Natural killer cell (primary cell): ENCODE measurements at regions not wholly inside any gene's neighbourhood (a gene's known extent, or its start where the extent isn't known, plus 50 kb on each side); places are given as distances from the start of the nearest gene placed in this dataset.

Experiments used
- ATAC-seq, 3 donors: fragments of 150-1000 bp in 2 of 3; fragments of 200-7000 bp in 1 of 3; cut with Tn5 transposase; 1 replicate in 1 of 3; 2 replicates in 2 of 3; pipeline ENCODE4 v1.10.0; 2021; ENCODE audit warnings: mild to moderate bottlenecking in 2 of 3, moderate library complexity in 2 of 3
- DNase-seq, 2 donors: peaks; one replicate each; pipeline versions ENCODE4 v3.0.0 to v3.0.0-alpha.2; 2013 to 2021; ENCODE audit warnings: mixed read lengths in 1 of 2
- H3K27ac ChIP-seq: one replicate; pipeline ENCODE4 v1.5.1; 2013; ENCODE audit warnings: mild to moderate bottlenecking, low read length
- H3K27me3 ChIP-seq: one replicate; pipeline ENCODE4 v1.6.1; 2013; ENCODE audit warnings: low read length; ENCODE audit not compliant: control insufficient read depth, insufficient read depth
- H3K36me3 ChIP-seq: one replicate; pipeline ENCODE4 v1.6.1; 2013; ENCODE audit warnings: low read length; ENCODE audit not compliant: control insufficient read depth, insufficient read depth
- H3K4me1 ChIP-seq: one replicate; pipeline ENCODE4 v1.6.1; 2013; ENCODE audit warnings: low read length; ENCODE audit not compliant: control insufficient read depth, insufficient read depth
- H3K4me3 ChIP-seq: one replicate; pipeline ENCODE4 v1.5.1; 2013; ENCODE audit warnings: low read length
- H3K9me3 ChIP-seq: one replicate; pipeline ENCODE4 v1.6.1; 2013; ENCODE audit warnings: low read length; ENCODE audit not compliant: control insufficient read depth, insufficient read depth
- H3K27ac Mint-ChIP-seq, 2 donors: one replicate each; pipeline ENCODE4 v1.8.0; 2022; ENCODE audit warnings: mild to moderate bottlenecking in 2 of 2, mixed read lengths in 2 of 2, moderate library complexity in 1 of 2
- H3K27me3 Mint-ChIP-seq, 2 donors: one replicate each; pipeline ENCODE4 v1.8.0; 2022; ENCODE audit warnings: low read depth in 2 of 2, mixed read lengths in 2 of 2
- H3K36me3 Mint-ChIP-seq: one replicate; pipeline ENCODE4 v1.8.0; 2022; ENCODE audit warnings: mixed read lengths
- H3K4me1 Mint-ChIP-seq, 2 donors: one replicate each; pipeline ENCODE4 v1.8.0; 2022; ENCODE audit warnings: mixed read lengths in 2 of 2
- H3K4me3 Mint-ChIP-seq: one replicate; pipeline ENCODE4 v1.8.0; 2022; ENCODE audit warnings: mild to moderate bottlenecking, moderate library complexity, mixed read lengths
- H3K9me3 Mint-ChIP-seq, 2 donors: one replicate each; pipeline ENCODE4 v1.8.0; 2022; ENCODE audit warnings: mixed read lengths in 2 of 2
- WGBS: methylation state at CpG from one replicate; pipeline ENCODE4 v1.1.7; 2013; ENCODE audit warnings: missing lambda C conversion rate; ENCODE audit not compliant: insufficient coverage; 5-methylcytosine and 5-hydroxymethylcytosine counted together
- intact Hi-C: fragments of 100-400 bp; cut with micrococcal nuclease; formaldehyde crosslinking; loops from one replicate; pipeline ENCODE4 v1.14.2; 2022
- TF ChIP-seq, protein P1 (sequence below): fragments of 200-600 bp; IDR thresholded peaks from one replicate; pipeline ENCODE4 v1.8.0; 2022; ENCODE audit warnings: antibody characterized with exemption

DNA sequence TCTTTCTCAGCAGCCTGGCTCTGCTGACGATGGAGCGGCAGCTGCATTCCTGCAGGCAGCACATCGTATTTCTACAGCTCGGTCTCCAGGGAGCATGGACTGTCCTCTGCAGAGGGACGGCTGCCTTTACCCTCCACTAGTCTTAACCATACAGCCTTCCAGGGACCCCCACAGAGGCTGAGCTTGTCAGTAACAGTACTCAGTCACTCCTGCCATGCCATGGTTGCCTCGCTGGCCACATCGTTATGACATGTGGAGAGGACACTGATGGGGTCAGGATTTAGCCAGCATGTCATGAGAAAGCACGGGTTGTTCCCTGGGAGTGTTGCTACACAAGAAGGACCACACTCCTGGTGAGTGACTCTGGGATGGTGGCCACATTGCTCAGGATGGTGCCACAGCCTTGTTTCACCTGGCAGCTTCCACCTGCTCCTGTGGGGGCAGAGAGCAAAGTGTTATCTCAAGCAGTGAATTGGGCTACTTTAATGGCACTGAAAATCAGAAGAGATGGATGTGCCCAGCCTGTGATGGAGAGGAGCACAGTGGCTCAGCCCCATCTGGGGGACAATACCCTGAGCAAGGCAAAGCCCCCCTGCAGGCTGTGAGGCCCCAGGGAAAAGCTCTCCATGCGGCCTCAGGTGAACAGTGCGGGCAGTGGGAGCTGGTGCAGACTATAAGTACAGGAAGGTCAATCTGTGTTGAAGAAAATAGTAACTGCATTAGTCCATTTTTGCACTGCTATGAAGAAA is 443.9 kb downstream of the TCERG1L start:
- H3K27ac Mint-ChIP-seq = no peak overlapping the region
- Histone ChIP-seq H3K4me1 (no peaks in the 10 kb centered on the region), H3K36me3 (no peaks in the 10 kb centered on the region), H3K27ac (no peak overlapping the region), H3K9me3 (no peaks in the 10 kb centered on the region), H3K27me3 (no peaks in the 10 kb centered on the region), H3K4me3 (no peak overlapping the region)
- H3K36me3 Mint-ChIP-seq = no peaks in the 10 kb centered on the region
- H3K4me1 Mint-ChIP-seq = no peaks in the 10 kb centered on the region
- 81% methylated on average over 10 of the region's 10 CpGs for WGBS
- H3K4me3 Mint-ChIP-seq = no peak overlapping the region
- intact Hi-C loops = no loop called here
- no peak for DNase-seq
- no peaks in the 10 kb centered on the region for H3K9me3 Mint-ChIP-seq
- peaks cover 3 to 14% of the 10 kb centered on the region in 2 donors for H3K27me3 Mint-ChIP-seq
- ATAC-seq = peak in 1 of 3 donors; percentile 9
- TF ChIP-seq, protein P1, sequence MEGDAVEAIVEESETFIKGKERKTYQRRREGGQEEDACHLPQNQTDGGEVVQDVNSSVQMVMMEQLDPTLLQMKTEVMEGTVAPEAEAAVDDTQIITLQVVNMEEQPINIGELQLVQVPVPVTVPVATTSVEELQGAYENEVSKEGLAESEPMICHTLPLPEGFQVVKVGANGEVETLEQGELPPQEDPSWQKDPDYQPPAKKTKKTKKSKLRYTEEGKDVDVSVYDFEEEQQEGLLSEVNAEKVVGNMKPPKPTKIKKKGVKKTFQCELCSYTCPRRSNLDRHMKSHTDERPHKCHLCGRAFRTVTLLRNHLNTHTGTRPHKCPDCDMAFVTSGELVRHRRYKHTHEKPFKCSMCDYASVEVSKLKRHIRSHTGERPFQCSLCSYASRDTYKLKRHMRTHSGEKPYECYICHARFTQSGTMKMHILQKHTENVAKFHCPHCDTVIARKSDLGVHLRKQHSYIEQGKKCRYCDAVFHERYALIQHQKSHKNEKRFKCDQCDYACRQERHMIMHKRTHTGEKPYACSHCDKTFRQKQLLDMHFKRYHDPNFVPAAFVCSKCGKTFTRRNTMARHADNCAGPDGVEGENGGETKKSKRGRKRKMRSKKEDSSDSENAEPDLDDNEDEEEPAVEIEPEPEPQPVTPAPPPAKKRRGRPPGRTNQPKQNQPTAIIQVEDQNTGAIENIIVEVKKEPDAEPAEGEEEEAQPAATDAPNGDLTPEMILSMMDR = no peak

DNA sequence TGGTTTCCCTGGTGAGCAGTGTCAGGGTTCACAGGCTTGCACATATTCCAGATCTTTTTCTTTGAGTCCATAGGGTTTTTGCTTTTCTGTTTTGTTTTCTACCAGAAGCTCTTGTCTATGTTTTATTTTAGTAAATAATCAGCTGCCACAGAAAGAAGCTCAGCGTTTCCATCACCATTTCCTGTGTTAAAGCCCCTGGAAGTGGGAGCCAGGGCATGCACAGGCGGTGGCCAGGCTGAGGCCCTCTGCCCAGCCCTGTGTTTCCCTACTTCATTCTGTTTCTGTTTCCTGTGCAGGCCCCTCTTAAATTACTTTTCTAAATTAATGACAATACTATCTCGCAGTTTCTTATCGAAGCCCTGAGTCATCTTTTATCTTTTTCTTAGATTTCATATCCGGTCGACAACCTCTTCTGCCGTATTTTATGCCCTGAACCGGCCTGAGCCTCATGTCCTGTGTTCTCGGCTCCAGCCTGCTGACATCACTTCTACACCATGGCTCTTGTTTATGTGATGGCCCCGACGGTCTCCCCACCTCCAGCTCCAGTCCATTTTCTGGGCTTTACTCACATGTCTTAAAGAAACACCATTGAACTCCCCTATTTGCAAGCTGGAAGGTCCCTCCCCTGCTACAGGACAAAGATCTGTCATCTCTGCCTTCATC is 442.2 kb downstream of the TCERG1L start:
- Mint-ChIP-seq H3K4me3 (no peak overlapping the region), H3K4me1 (no peaks in the 10 kb centered on the region), H3K27ac (no peak overlapping the region), H3K36me3 (no peaks in the 10 kb centered on the region), H3K9me3 (no peaks in the 10 kb centered on the region), H3K27me3 (peaks cover 3 to 14% of the 10 kb centered on the region in 2 donors)
- intact Hi-C loops = no loop called here
- DNase-seq = no peak
- TF ChIP-seq, protein P1 = no peak
- whole genome bisulfite sequencing = 60% methylated on average over 11 of the region's 11 CpGs
- Histone ChIP-seq H3K9me3 (no peaks in the 10 kb centered on the region), H3K4me3 (no peak overlapping the region), H3K27me3 (no peaks in the 10 kb centered on the region), H3K4me1 (no peaks in the 10 kb centered on the region), H3K27ac (no peak overlapping the region), H3K36me3 (no peaks in the 10 kb centered on the region)
- no peak for ATAC-seq

DNA sequence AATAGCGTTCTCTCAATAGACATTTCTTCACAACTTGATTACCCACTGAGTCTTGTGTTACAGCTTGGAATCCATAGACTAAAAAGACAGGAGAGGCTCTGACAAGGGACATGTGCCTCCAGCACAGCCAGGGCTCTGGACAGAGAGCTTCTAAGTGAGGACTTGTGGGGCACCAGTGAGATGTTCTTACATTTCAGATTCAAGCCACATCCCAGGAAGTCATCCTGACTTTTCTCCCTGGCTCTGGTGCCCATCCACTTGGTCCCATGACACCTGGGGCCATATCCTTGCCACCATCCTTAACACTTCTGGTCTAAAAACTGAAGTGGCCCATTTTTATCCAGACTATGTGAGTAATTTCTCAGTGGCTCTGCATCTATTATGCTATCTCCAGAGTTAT is 440.1 kb downstream of the TCERG1L start:
- no peak overlapping the region for H3K27ac ChIP-seq
- DNase-seq (no peak), ATAC-seq (no peak)
- WGBS = 0% methylated on average over 1 of the region's 1 CpG
- H3K4me1 Mint-ChIP-seq = no peaks in the 10 kb centered on the region
- H3K27ac Mint-ChIP-seq = no peak overlapping the region
- no peaks in the 10 kb centered on the region for H3K9me3 ChIP-seq
- H3K9me3 Mint-ChIP-seq = no peaks in the 10 kb centered on the region
- H3K4me3 Mint-ChIP-seq = no peak overlapping the region
- TF ChIP-seq, protein P1 = no peak
- no peaks in the 10 kb centered on the region for H3K36me3 Mint-ChIP-seq
- H3K27me3 ChIP-seq = no peaks in the 10 kb centered on the region
- H3K4me3 ChIP-seq = no peak overlapping the region
- no peaks in the 10 kb centered on the region for H3K36me3 ChIP-seq
- peaks cover 3 to 14% of the 10 kb centered on the region in 2 donors for H3K27me3 Mint-ChIP-seq
- H3K4me1 ChIP-seq = no peaks in the 10 kb centered on the region
- intact Hi-C loops = no loop called here
